HG03342 (cell line): ENCODE measurements at regions not wholly inside any gene's neighbourhood (a gene's known extent, or its start where the extent isn't known, plus 50 kb on each side); places are given as distances from the start of the nearest gene placed in this dataset.

Source experiments
- ATAC-seq: cut with Tn5 transposase; IDR thresholded peaks from one replicate; pipeline ENCODE4 v1.9.1; 2021; ENCODE audit warnings: mild to moderate bottlenecking, moderate library complexity; ENCODE audit not compliant: unreplicated experiment

GRCh38 chr5:173557123-173557903, 59.1 kb downstream of the BOD1 start:
- no peak for ATAC-seq

- no peak for ATAC-seq
Measured at GRCh38 chr5:173556142-173557028, 60.1 kb downstream of the BOD1 start.

GRCh38 chr5:173554989-173555705, 61.3 kb downstream of the BOD1 start:
- ATAC-seq, result no peak

- ATAC-seq, result no peak
Measured at GRCh38 chr5:173554038-173554955, 62.2 kb downstream of the BOD1 start.

- ATAC-seq, result no peak
Measured at GRCh38 chr5:173550641-173551040, 65.8 kb downstream of the BOD1 start.

- no peak for ATAC-seq
Measured at GRCh38 chr5:173549644-173550043, 66.8 kb downstream of the BOD1 start.

GRCh38 chr5:173547579-173547978, 68.9 kb downstream of the BOD1 start:
- peak; percentile 82 for ATAC-seq

- no peak for ATAC-seq
Measured at GRCh38 chr5:173542964-173543363, 73.5 kb downstream of the BOD1 start.

GRCh38 chr5:173542159-173542558, 74.3 kb downstream of the BOD1 start:
- no peak for ATAC-seq

- ATAC-seq, result no peak
Measured at GRCh38 chr5:173538654-173539053, 77.8 kb downstream of the BOD1 start.

GRCh38 chr5:173538018-173538417, 78.4 kb downstream of the BOD1 start:
- no peak for ATAC-seq

GRCh38 chr5:173537228-173537627, 79.2 kb downstream of the BOD1 start:
- ATAC-seq, result no peak

GRCh38 chr5:173535976-173536639, 80.3 kb downstream of the BOD1 start:
- no peak for ATAC-seq

- ATAC-seq, result no peak
Measured at GRCh38 chr5:173535166-173535975, 81.1 kb downstream of the BOD1 start.

- ATAC-seq, result no peak
Measured at GRCh38 chr5:173534664-173535063, 81.8 kb downstream of the BOD1 start.

GRCh38 chr5:173534031-173534430, 82.4 kb downstream of the BOD1 start:
- no peak for ATAC-seq

- ATAC-seq, result no peak
Measured at GRCh38 chr5:173532689-173533250, 83.7 kb downstream of the BOD1 start.

GRCh38 chr5:173531863-173532262, 84.6 kb downstream of the BOD1 start:
- ATAC-seq, result no peak

- no peak for ATAC-seq
Measured at GRCh38 chr5:173530547-173530946, 85.9 kb downstream of the BOD1 start.
